GM23248 (cell line): ENCODE measurements at regions not wholly inside any gene's neighbourhood (a gene's known extent, or its start where the extent isn't known, plus 50 kb on each side); places are given as distances from the start of the nearest gene placed in this dataset.
A peak's percentile ranks its signal among the peaks of the same experiment; 100 is the strongest.

Source experiments
- DNase-seq: peaks from one replicate; pipeline ENCODE4 v3.0.0-alpha.2; 2015
- H2AFZ ChIP-seq: fragments of 200-600 bp; sonication (generic); 2 replicates; pipeline ENCODE4 v1.6.1; 2016; ENCODE audit warnings: antibody characterized with exemption
- H3F3A ChIP-seq: fragments of 200-600 bp; sonication (generic); 2 replicates; pipeline ENCODE4 v1.6.1; 2016; ENCODE audit warnings: mild to moderate bottlenecking, antibody characterized with exemption, mixed run types; ENCODE audit not compliant: insufficient read depth
- H3K27ac ChIP-seq: fragments of 200-600 bp; sonication (generic); 2 replicates; pipeline ENCODE4 v1.5.1; 2016; ENCODE audit warnings: mild to moderate bottlenecking
- H3K27me3 ChIP-seq: fragments of 200-600 bp; sonication (generic); replicated peaks from 2 replicates; pipeline ENCODE4 v1.6.1; 2016; ENCODE audit warnings: mild to moderate bottlenecking; ENCODE audit not compliant: insufficient read depth
- H3K36me3 ChIP-seq: fragments of 200-600 bp; sonication (generic); 2 replicates; pipeline ENCODE4 v1.6.1; 2016; ENCODE audit warnings: low read depth, mild to moderate bottlenecking
- H3K4me1 ChIP-seq: fragments of 200-600 bp; sonication (generic); 2 replicates; pipeline ENCODE4 v1.6.1; 2016; ENCODE audit warnings: mild to moderate bottlenecking; ENCODE audit not compliant: insufficient read depth
- H3K4me2 ChIP-seq: fragments of 200-600 bp; sonication (generic); one replicate; pipeline ENCODE4 v1.6.1; 2016; ENCODE audit warnings: mild to moderate bottlenecking; ENCODE audit not compliant: unreplicated experiment
- H3K4me3 ChIP-seq: fragments of 200-600 bp; sonication (generic); 2 replicates; pipeline ENCODE4 v1.5.1; 2016; ENCODE audit warnings: mild to moderate bottlenecking
- H3K79me2 ChIP-seq: fragments of 200-600 bp; sonication (generic); 2 replicates; pipeline ENCODE4 v1.6.1; 2016; ENCODE audit warnings: mild to moderate bottlenecking; ENCODE audit not compliant: insufficient read depth
- H3K9ac ChIP-seq: fragments of 200-600 bp; sonication (generic); 2 replicates; pipeline ENCODE4 v1.6.1; 2016; ENCODE audit warnings: mild to moderate bottlenecking
- H3K9me2 ChIP-seq: fragments of 200-600 bp; sonication (generic); 2 replicates; pipeline ENCODE4 v1.6.1; 2016; ENCODE audit warnings: mixed run types, mild to moderate bottlenecking, moderate library complexity; ENCODE audit not compliant: insufficient read depth
- H3K9me3 ChIP-seq: fragments of 200-600 bp; sonication (generic); one replicate; pipeline ENCODE4 v1.6.1; 2017; ENCODE audit warnings: low read depth
- H4K20me1 ChIP-seq: fragments of 200-600 bp; sonication (generic); 2 replicates; pipeline ENCODE4 v1.6.0; 2016; ENCODE audit not compliant: insufficient read depth
- EZH2 ChIP-seq: fragments of 200-600 bp; sonication (generic); IDR thresholded peaks from 2 replicates; pipeline ENCODE4 v1.6.1; 2018; ENCODE audit warnings: antibody characterized with exemption, mild to moderate bottlenecking; ENCODE audit not compliant: insufficient read depth, poor library complexity, severe bottlenecking
- EZH2phosphoT487 ChIP-seq: fragments of 200-600 bp; sonication (generic); IDR thresholded peaks from 2 replicates; pipeline ENCODE4 v1.6.1; 2018; ENCODE audit warnings: antibody characterized with exemption, moderate library complexity, mild to moderate bottlenecking, low read depth; ENCODE audit not compliant: insufficient read depth
- WGBS, 2 experiments: methylation state at CpG; one replicate each; pipeline ENCODE4 v1.1.6; 2015 to 2017; ENCODE audit warnings: low lambda C conversion rate in 2 of 2, low coverage in 1 of 2; ENCODE audit errors: missing lambda C conversion rate in 2 of 2; 5-methylcytosine and 5-hydroxymethylcytosine counted together
- in situ Hi-C: fragments of 300-500 bp; cut with MboI; formaldehyde crosslinking; loops from 2 replicates; pipeline ENCODE4 v1.15.0; 2020

GRCh38 chr4:149902242-149902641 is 86.6 kb upstream of the IQCM start:
- Histone ChIP-seq H3K4me2 (no peak overlapping the region), H3K9ac (no peak overlapping the region), H3K27ac (no peak overlapping the region), H3K4me3 (no peak overlapping the region), H4K20me1 (no peaks in the 10 kb centered on the region), H3F3A (no peaks in the 10 kb centered on the region), H3K4me1 (peaks cover 9% of the 10 kb centered on the region; the same call in 1 of the 2 replicates), H3K27me3 (no peaks in the 10 kb centered on the region), H2AFZ (no peak overlapping the region), H3K79me2 (no peaks in the 10 kb centered on the region), H3K36me3 (no peaks in the 10 kb centered on the region), H3K9me3 (no peaks in the 10 kb centered on the region), H3K9me2 (no peaks in the 10 kb centered on the region)
- WGBS, 2 experiments, result 65 to 68% methylated on average over 2 of the region's 2 CpGs
- DNase-seq, result no peak
- TF ChIP-seq EZH2, result no peak
- no peak for TF ChIP-seq EZH2phosphoT487
- in situ Hi-C loops, result no loop called here

- in situ Hi-C loops, result no loop called here
- Histone ChIP-seq H3K9me3 (no peaks in the 10 kb centered on the region), H3K9ac (no peak overlapping the region), H3K4me3 (no peak overlapping the region), H3K4me1 (peaks cover 5% of the 10 kb centered on the region; the same call in 1 of the 2 replicates), H3K79me2 (no peaks in the 10 kb centered on the region), H3K27ac (no peak overlapping the region), H3K9me2 (no peaks in the 10 kb centered on the region), H3K27me3 (no peaks in the 10 kb centered on the region), H2AFZ (no peak overlapping the region), H4K20me1 (no peaks in the 10 kb centered on the region), H3F3A (no peaks in the 10 kb centered on the region), H3K4me2 (no peak overlapping the region), H3K36me3 (no peaks in the 10 kb centered on the region)
- WGBS, 2 experiments, result 31 to 37% methylated on average over 3 of the region's 3 CpGs
- DNase-seq, result peak; percentile 11
- no peak for TF ChIP-seq EZH2
- no peak for TF ChIP-seq EZH2phosphoT487
Measured at GRCh38 chr4:149910177-149910576, 94.5 kb upstream of the IQCM start.

DNA sequence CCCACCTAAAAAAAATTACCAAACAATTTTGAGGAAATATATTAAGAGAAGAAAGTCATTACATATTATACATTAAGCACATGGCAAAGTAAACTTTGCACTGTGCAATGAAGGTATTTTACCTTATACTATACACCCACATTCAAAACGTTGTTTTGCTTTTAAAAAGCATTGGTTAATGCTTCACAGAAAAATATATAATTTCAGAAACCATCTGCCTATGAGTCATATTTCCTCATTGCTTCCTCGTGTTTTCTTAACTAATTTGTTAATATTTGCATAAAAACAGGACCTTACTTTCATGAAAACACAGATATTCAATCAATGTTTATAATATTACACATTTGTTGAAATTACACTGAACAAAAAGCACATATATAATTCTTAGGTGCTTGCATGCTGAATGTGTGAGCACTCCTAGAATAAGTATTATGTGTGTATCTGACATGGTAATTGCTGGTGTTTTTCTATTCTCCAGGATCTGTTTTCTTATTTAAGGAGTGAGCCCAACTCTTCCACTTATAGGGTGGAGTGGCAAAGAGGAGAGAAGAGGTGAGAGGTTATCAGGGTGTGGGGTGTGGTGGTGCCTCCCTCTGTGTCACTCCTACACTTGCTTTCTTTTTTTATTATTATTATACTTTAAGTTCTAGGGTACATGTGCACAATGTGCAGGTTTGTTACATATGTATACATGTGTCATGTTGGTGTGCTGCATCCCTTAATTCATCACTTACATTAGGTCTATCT is 95.1 kb upstream of the IQCM start:
- H3K9me2 ChIP-seq, result no peaks in the 10 kb centered on the region
- H3K36me3 ChIP-seq, result no peaks in the 10 kb centered on the region
- H3K4me2 ChIP-seq, result no peak overlapping the region
- H3K9me3 ChIP-seq, result no peaks in the 10 kb centered on the region
- no peaks in the 10 kb centered on the region for H3K4me1 ChIP-seq
- in situ Hi-C loops, result no loop called here
- no peak overlapping the region for H3K27ac ChIP-seq
- TF ChIP-seq EZH2, result no peak
- TF ChIP-seq EZH2phosphoT487, result no peak
- 22 to 30% methylated on average over 2 of the region's 2 CpGs for WGBS, 2 experiments
- DNase-seq, result no peak
- no peaks in the 10 kb centered on the region for H4K20me1 ChIP-seq
- H3K27me3 ChIP-seq, result no peaks in the 10 kb centered on the region
- no peak overlapping the region for H3K4me3 ChIP-seq
- H2AFZ ChIP-seq, result no peak overlapping the region
- H3K79me2 ChIP-seq, result no peaks in the 10 kb centered on the region
- no peak overlapping the region for H3K9ac ChIP-seq
- no peaks in the 10 kb centered on the region for H3F3A ChIP-seq

DNA sequence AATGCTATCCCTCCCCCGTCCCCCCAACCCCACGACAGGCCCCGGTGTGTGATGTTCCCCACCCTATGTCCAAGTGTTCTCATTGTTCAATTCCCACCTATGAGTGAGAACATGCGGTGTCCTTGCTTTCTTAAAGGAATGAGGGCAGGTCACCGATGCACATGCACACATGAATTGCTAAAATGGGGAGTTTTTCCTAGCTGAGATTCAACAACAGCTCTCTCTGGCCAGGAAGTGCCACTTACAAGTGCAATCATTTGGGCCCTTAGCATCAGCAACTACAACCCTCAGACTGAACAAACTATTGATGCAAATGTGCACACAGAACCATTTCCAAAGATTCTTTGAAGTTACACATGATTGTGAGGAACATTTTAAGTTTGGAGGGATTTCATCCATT is 95.7 kb upstream of the IQCM start:
- Histone ChIP-seq H3F3A (no peaks in the 10 kb centered on the region), H3K36me3 (no peaks in the 10 kb centered on the region), H3K4me2 (no peak overlapping the region), H3K4me3 (no peak overlapping the region), H3K9ac (no peak overlapping the region), H4K20me1 (no peaks in the 10 kb centered on the region), H3K27me3 (no peaks in the 10 kb centered on the region), H3K4me1 (no peaks in the 10 kb centered on the region), H3K27ac (no peak overlapping the region), H3K9me2 (no peaks in the 10 kb centered on the region), H3K79me2 (no peaks in the 10 kb centered on the region), H3K9me3 (no peaks in the 10 kb centered on the region), H2AFZ (no peak overlapping the region)
- in situ Hi-C loops, result no loop called here
- WGBS, 2 experiments, result 92 to 94% methylated on average over 5 of the region's 5 CpGs
- TF ChIP-seq EZH2phosphoT487, result no peak
- no peak for TF ChIP-seq EZH2
- DNase-seq, result no peak
